ENCODE measurements at regions not wholly inside any gene's neighbourhood (a gene's known extent, or its start where the extent isn't known, plus 50 kb on each side); places are given as distances from the start of the nearest gene placed in this dataset.

- H3K36me3 ChIP-seq (ENCODE audit: control insufficient read depth, insufficient read depth, low read length): no peaks in the 10 kb centered on the region
- no peak overlapping the region for H4K5ac ChIP-seq (ENCODE audit: low read depth, low read length)
- CTCF ChIA-PET: interaction anchor here (1.1 kb wide), 1 partner anchor 13 kb away, joined by 3 read pairs; no protein-coding TSS in a partner anchor
- H2AK5ac ChIP-seq (ENCODE audit: low read depth, low read length): no peak overlapping the region
- no peak overlapping the region for H2BK120ac ChIP-seq (ENCODE audit: low read depth, low read length)
- H3K27me3 ChIP-seq (ENCODE audit: control insufficient read depth, insufficient read depth, low read length): no peaks in the 10 kb centered on the region
- no peak overlapping the region for H3K14ac ChIP-seq (replicated peaks; ENCODE audit: low read depth, low read length)
- intact Hi-C loops (cut with micrococcal nuclease): no loop called here
- H3K9ac ChIP-seq (ENCODE audit: low read depth, low read length): no peak overlapping the region
- WGBS, 2 experiments (ENCODE audit: extremely low coverage in 2 of 2, insufficient read length in 1 of 2): no CpG with 5 or more reads among the region's 2 CpGs
- no peak overlapping the region for H3K4me3 ChIP-seq (ENCODE audit: insufficient read depth, low read depth, low read length)
- H2BK5ac ChIP-seq (ENCODE audit: low read depth, low read length, poor library complexity, severe bottlenecking): no peak overlapping the region
- no peak overlapping the region for H3K56ac ChIP-seq (ENCODE audit: extremely low read depth, insufficient read depth, low read length)
- no peak overlapping the region for H4K91ac ChIP-seq (ENCODE audit: insufficient read depth, low read depth, low read length)
- no peaks in the 10 kb centered on the region for H4K20me1 ChIP-seq (ENCODE audit: insufficient read depth, low read length)
- no peak overlapping the region for H4K8ac ChIP-seq (ENCODE audit: low read depth in 2 of 2, low read length in 2 of 2)
- H2BK15ac ChIP-seq (ENCODE audit: low read depth, low read length): no peak overlapping the region
- BruUV-seq (replicated peaks): no TSS peak
- no peak overlapping the region for H3K27ac ChIP-seq (ENCODE audit: insufficient read depth, low read length)
- H3K79me1 ChIP-seq (ENCODE audit: low read depth in 1 of 2, low read length in 2 of 2): no peaks in the 10 kb centered on the region
- DNase-seq (no peak), ATAC-seq (ENCODE audit: low read depth) (no peak)
- no peak overlapping the region for H2BK20ac ChIP-seq (ENCODE audit: low read depth, low read length)
- no peaks in the 10 kb centered on the region for H3K9me1 ChIP-seq (ENCODE audit: insufficient read depth, low read length)
- H3K9me3 ChIP-seq (ENCODE audit: control insufficient read depth, insufficient read depth, low read length): no peaks in the 10 kb centered on the region
- dilution Hi-C loops (cut with HindIII; ENCODE audit: low sequenced_read_pairs, unreplicated experiment): no loop called here
- no peak overlapping the region for H3K18ac ChIP-seq (ENCODE audit: low read depth, low read length)
- H3K4me1 ChIP-seq (ENCODE audit: control insufficient read depth, insufficient read depth, low read length): no peaks in the 10 kb centered on the region
- in situ Hi-C loops (cut with MboI; ENCODE audit: low sequenced_read_pairs): no loop called here
- POLR2A ChIA-PET (ENCODE audit: unreplicated experiment): interaction anchor here (0.5 kb wide), 1 partner anchor 997 kb away, joined by 5 read pairs; no protein-coding TSS in a partner anchor
- no peak overlapping the region for H3K4me2 ChIP-seq (ENCODE audit: low read depth, low read length)
- H3K4ac ChIP-seq (ENCODE audit: low read depth, low read length): no peak overlapping the region
- H2AFZ ChIP-seq (replicated peaks; ENCODE audit: low read length, poor library complexity): no peak overlapping the region
- H2AK9ac ChIP-seq (replicated peaks; ENCODE audit: low read depth, low read length, poor library complexity): no peak overlapping the region
- TF ChIP-seq MAZ (IDR thresholded peaks at IDR 0.05; ENCODE audit: borderline replicate concordance, low read depth, low read length) (no peak), CHD1 (IDR thresholded peaks at IDR 0.05; ENCODE audit: low read depth, low read length) (no peak), POLR2A (IDR thresholded peaks at IDR 0.05; ENCODE audit: low read depth, low read length) (no peak), BHLHE40 (IDR thresholded peaks at IDR 0.05; ENCODE audit: low read depth, low read length) (no peak), FOS (IDR thresholded peaks at IDR 0.05; ENCODE audit: low read depth, low read length) (no peak), MAFK (IDR thresholded peaks at IDR 0.05; ENCODE audit: low read depth, low read length) (no peak), CEBPB (IDR thresholded peaks at IDR 0.05; ENCODE audit: low read depth, low read length) (no peak), ELK1 (IDR thresholded peaks at IDR 0.05; ENCODE audit: borderline replicate concordance, low read depth, low read length) (no peak)
- no peak overlapping the region for H3K23ac ChIP-seq (ENCODE audit: low read depth, low read length)
Measured at GRCh38 chr11:104329078-104329665, 165.2 kb upstream of the PDGFD start.

Data from IMR-90 (cell line).